A549 (cell line): ENCODE measurements at regions not wholly inside any gene's neighbourhood (a gene's known extent, or its start where the extent isn't known, plus 50 kb on each side); places are given as distances from the start of the nearest gene placed in this dataset.

Experiments used
- ATAC-seq, 2 experiments: fragments of 200-7000 bp in 1 of 2; fragments of >200 bp in 1 of 2; cut with Nextera tagmentation in 1 of 2; cut with Tn5 transposase in 1 of 2; 3 replicates each; pipeline versions ENCODE4 v1.8.0 to v1.9.1; 2018 to 2020; ENCODE audit warnings: mild to moderate bottlenecking in 1 of 2, moderate library complexity in 1 of 2
- CTCF ChIA-PET: fragments of 300-600 bp; sonication (Branson Sonifier 250); formaldehyde crosslinking; extraction: SDS; loops from one replicate; lab custom pipeline; 2021; ENCODE audit warnings: antibody characterized with exemption, inconsistent platforms; lab: Yijun Ruan, JAX
- POLR2A ChIA-PET: fragments of 350-600 bp; formaldehyde crosslinking; extraction: SDS; loops from one replicate; lab custom pipeline; 2021; ENCODE audit warnings: antibody characterized with exemption, inconsistent platforms; lab: Yijun Ruan, JAX
- DNase-seq, 2 experiments: peaks; one replicate each; pipeline versions ENCODE4 v3.0.0 to v3.0.0-alpha.2; 2011 to 2016; ENCODE audit warnings: low read depth in 1 of 2, low spot score in 1 of 2
- FAIRE-seq: peaks from 2 replicates; lab custom pipeline; 2011; peaks lifted over from hg19 to GRCh38; lab: Jason Lieb, UNC
- H3K27ac ChIP-seq, 2 experiments: fragments of >200 bp; sonication (Bioruptor Twin); formaldehyde crosslinking; 3 replicates each; pipeline ENCODE4 v1.5.1; 2016 to 2017
- H3K4me1 ChIP-seq: fragments of >200 bp; sonication (Bioruptor Twin); formaldehyde crosslinking; 3 replicates; pipeline ENCODE4 v1.6.1; 2016
- H3K4me2 ChIP-seq: fragments of >200 bp; sonication (Bioruptor Twin); formaldehyde crosslinking; 3 replicates; pipeline ENCODE4 v1.6.1; 2016
- H3K4me3 ChIP-seq: fragments of >200 bp; sonication (Bioruptor Twin); formaldehyde crosslinking; 3 replicates; pipeline ENCODE4 v1.5.1; 2016
- H3K9me3 ChIP-seq: fragments of >200 bp; sonication (Bioruptor Twin); formaldehyde crosslinking; 3 replicates; pipeline ENCODE4 v1.6.1; 2016
- CBX2 ChIP-seq: fragments of 200-600 bp; sonication (generic); IDR thresholded peaks from 2 replicates; pipeline ENCODE4 v1.6.1; 2016; ENCODE audit warnings: low read depth, mild to moderate bottlenecking, borderline replicate concordance
- CHD4 ChIP-seq: fragments of 200-600 bp; sonication (generic); IDR thresholded peaks from 2 replicates; pipeline ENCODE4 v1.6.1; 2016; ENCODE audit warnings: antibody characterized with exemption, mild to moderate bottlenecking, borderline replicate concordance
- EHF ChIP-seq: fragments of 250-450 bp; sonication (Bioruptor Pico); IDR thresholded peaks from 2 replicates; pipeline ENCODE4 v1.5.0; 2020; ENCODE audit warnings: mild to moderate bottlenecking
- FOSB ChIP-seq: fragments of 250-450 bp; sonication (Bioruptor Pico); IDR thresholded peaks from 2 replicates; pipeline ENCODE4 v1.5.0; 2020; ENCODE audit warnings: mild to moderate bottlenecking, moderate library complexity
- FOXS1 ChIP-seq: fragments of 250-450 bp; sonication (Bioruptor Pico); IDR thresholded peaks from 2 replicates; pipeline ENCODE4 v1.5.0; 2020; ENCODE audit warnings: mild to moderate bottlenecking, moderate library complexity
- MAFK ChIP-seq: fragments of 450-650 bp; IDR thresholded peaks from 2 replicates; pipeline ENCODE4 v1.6.1; 2014; ENCODE audit not compliant: partially characterized antibody
- MAZ ChIP-seq: fragments of 150-350 bp; IDR thresholded peaks from 2 replicates; pipeline ENCODE4 v1.6.1; 2014; ENCODE audit warnings: antibody characterized with exemption, low read depth, low read length, borderline replicate concordance
- NFE2L2 ChIP-seq: fragments of 150-350 bp; conservative IDR thresholded peaks from 2 replicates; pipeline ENCODE4 v1.6.1; 2014; ENCODE audit warnings: low read length
- NPAS2 ChIP-seq: fragments of 250-450 bp; sonication (Bioruptor Pico); IDR thresholded peaks from 2 replicates; pipeline ENCODE4 v1.8.0; 2022; ENCODE audit warnings: mild to moderate bottlenecking, moderate library complexity, borderline replicate concordance
- NR3C1 ChIP-seq: fragments of >200 bp; sonication (Bioruptor Twin); formaldehyde crosslinking; IDR thresholded peaks from 3 replicates; pipeline ENCODE4 v1.6.1; 2017
- POLR2A ChIP-seq: IDR thresholded peaks from 2 replicates; pipeline ENCODE4 v1.6.1; 2012; ENCODE audit warnings: mild to moderate bottlenecking, low read length
- RFX5 ChIP-seq: fragments of 450-650 bp; IDR thresholded peaks from 2 replicates; pipeline ENCODE4 v1.7.1; 2014; ENCODE audit warnings: antibody characterized with exemption, mild to moderate bottlenecking, moderate library complexity
- ZNF302 ChIP-seq: fragments of 250-450 bp; sonication (Bioruptor Pico); IDR thresholded peaks from 2 replicates; pipeline ENCODE4 v1.9.0; 2021; ENCODE audit warnings: inconsistent platforms, mild to moderate bottlenecking, moderate library complexity
- ZSCAN20 ChIP-seq: fragments of 250-450 bp; sonication (Bioruptor Pico); IDR thresholded peaks from 2 replicates; pipeline ENCODE4 v1.8.0; 2022; ENCODE audit warnings: mild to moderate bottlenecking, moderate library complexity
- WGBS: methylation state at CpG from one replicate; pipeline ENCODE4 v1.1.6; 2017; ENCODE audit errors: missing lambda C conversion rate; 5-methylcytosine and 5-hydroxymethylcytosine counted together
- TF ChIP-seq, protein P1 (sequence below): fragments of 250-450 bp; sonication (Bioruptor Pico); IDR thresholded peaks from 2 replicates; pipeline ENCODE4 v1.5.0; 2021; ENCODE audit warnings: mild to moderate bottlenecking, moderate library complexity, borderline replicate concordance
- TF ChIP-seq, protein P2 (sequence below): fragments of >200 bp; sonication (Bioruptor Twin); formaldehyde crosslinking; IDR thresholded peaks from 2 replicates; pipeline ENCODE4 v1.6.1; 2016
- TF ChIP-seq, protein P3 (sequence below): IDR thresholded peaks from 2 replicates; pipeline ENCODE4 v1.6.1; 2012; ENCODE audit warnings: low read depth, borderline replicate concordance
- TF ChIP-seq, protein P4 (sequence below): IDR thresholded peaks from 2 replicates; pipeline ENCODE4 v1.6.1; 2012
- TF ChIP-seq, protein P5 (sequence below): fragments of 450-650 bp; IDR thresholded peaks from 2 replicates; pipeline ENCODE4 v1.6.1; 2014; ENCODE audit warnings: antibody characterized with exemption

DNA sequence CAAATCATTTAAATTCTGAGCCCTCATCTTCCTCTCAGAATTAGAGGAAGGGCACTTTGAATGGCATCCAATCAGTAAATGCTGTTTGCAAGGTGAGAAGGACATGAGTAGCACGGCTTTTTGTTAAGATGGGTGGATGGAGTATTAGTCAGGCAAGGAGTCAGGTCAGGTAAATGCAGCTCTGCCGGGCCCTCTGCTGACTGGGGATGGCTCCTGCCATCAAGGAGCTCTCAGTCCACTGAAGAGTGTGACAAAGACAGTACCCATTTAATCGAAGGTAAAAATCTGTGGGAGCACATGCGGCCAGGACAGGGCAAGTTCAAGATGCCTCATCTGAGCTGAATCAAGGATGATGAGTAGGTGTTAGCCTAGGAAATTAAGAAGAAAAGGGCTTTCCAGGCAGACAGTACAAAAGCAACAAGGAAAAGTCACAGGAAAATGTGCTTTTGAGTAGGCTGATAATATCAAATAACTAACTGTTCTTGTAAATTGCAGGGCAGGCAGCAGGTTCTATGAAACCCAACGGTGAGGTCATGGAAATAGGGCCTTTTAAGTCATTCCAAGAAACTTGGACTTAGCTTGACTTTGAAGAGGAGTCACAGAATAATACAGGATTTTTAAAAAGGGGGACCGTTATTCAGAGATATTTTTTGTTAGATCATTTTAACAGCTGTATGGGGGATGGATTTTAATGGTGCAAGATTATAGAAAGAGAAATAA, 670.5 kb upstream of the ARGLU1 start:
- H3K4me2 ChIP-seq: no peak overlapping the region
- FAIRE-seq (no peak), ATAC-seq (no peak), DNase-seq (no peak)
- no peaks in the 10 kb centered on the region for H3K9me3 ChIP-seq
- no peaks in the 10 kb centered on the region for H3K4me1 ChIP-seq
- WGBS: 22% methylated on average over 6 of the region's 6 CpGs
- CTCF ChIA-PET: no interaction called here
- H3K27ac ChIP-seq: no peak overlapping the region
- no peak overlapping the region for H3K4me3 ChIP-seq
- POLR2A ChIA-PET: no interaction called here
- TF ChIP-seq, protein P1, sequence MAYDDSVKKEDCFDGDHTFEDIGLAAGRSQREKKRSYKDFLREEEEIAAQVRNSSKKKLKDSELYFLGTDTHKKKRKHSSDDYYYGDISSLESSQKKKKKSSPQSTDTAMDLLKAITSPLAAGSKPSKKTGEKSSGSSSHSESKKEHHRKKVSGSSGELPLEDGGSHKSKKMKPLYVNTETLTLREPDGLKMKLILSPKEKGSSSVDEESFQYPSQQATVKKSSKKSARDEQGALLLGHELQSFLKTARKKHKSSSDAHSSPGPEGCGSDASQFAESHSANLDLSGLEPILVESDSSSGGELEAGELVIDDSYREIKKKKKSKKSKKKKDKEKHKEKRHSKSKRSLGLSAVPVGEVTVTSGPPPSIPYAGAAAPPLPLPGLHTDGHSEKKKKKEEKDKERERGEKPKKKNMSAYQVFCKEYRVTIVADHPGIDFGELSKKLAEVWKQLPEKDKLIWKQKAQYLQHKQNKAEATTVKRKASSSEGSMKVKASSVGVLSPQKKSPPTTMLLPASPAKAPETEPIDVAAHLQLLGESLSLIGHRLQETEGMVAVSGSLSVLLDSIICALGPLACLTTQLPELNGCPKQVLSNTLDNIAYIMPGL (CRISPR knock-in tag): no peak
- TF ChIP-seq, protein P2, sequence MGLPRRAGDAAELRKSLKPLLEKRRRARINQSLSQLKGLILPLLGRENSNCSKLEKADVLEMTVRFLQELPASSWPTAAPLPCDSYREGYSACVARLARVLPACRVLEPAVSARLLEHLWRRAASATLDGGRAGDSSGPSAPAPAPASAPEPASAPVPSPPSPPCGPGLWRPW: no peak
- TF ChIP-seq FOSB (CRISPR knock-in tag): no peak
- TF ChIP-seq EHF (CRISPR knock-in tag): no peak
- TF ChIP-seq ZNF302 (CRISPR knock-in tag): no peak
- TF ChIP-seq MAFK: no peak

DNA sequence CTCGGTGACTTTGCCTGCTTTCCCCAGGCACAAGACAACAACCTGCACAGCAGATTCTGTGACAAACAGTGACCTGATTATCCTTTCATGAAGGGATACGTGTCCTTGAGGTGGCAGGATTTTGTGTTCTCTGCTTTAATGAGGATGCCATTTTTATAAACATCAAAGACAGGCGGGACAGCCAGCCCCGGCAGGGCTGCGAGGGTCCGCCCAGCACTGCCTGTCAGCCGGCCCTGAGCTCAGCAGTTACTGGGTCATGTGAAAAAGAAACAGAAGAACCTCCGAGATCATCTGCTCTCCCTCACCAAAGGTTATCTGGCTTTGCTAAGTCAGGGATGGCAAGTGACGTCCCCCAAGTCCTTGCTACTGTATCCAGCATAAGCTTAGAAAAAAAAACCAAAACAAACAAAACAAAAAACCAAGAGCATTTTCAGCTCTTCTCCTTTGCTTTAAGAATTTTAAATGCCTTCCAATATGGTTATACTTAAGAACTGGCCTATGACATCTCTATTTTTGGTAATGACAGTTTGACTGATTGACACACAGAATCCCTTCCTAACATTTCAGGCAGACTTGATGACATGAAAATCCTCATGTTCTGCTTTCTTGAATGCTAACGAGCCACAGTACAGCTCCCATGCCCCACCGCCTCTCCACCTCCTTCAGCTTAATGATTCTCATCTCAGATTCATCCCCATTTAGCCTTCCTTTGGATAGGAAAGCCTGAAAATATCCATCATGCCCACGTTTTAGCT, 666.6 kb upstream of the ARGLU1 start:
- DNase-seq: no peak
- ATAC-seq: no peak
- Histone ChIP-seq H3K4me2 (no peak overlapping the region), H3K9me3 (no peaks in the 10 kb centered on the region)
- TF ChIP-seq, protein P3, sequence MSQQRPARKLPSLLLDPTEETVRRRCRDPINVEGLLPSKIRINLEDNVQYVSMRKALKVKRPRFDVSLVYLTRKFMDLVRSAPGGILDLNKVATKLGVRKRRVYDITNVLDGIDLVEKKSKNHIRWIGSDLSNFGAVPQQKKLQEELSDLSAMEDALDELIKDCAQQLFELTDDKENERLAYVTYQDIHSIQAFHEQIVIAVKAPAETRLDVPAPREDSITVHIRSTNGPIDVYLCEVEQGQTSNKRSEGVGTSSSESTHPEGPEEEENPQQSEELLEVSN: no peak
- TF ChIP-seq NFE2L2 (no peak), CBX2 (no peak), NPAS2 (CRISPR knock-in tag) (no peak), ZSCAN20 (no peak), POLR2A (no peak), NR3C1 (no peak), FOXS1 (CRISPR knock-in tag) (no peak), RFX5 (no peak), CHD4 (no peak)
- TF ChIP-seq, protein P4, sequence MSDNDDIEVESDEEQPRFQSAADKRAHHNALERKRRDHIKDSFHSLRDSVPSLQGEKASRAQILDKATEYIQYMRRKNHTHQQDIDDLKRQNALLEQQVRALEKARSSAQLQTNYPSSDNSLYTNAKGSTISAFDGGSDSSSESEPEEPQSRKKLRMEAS: no peak
- TF ChIP-seq, protein P5, sequence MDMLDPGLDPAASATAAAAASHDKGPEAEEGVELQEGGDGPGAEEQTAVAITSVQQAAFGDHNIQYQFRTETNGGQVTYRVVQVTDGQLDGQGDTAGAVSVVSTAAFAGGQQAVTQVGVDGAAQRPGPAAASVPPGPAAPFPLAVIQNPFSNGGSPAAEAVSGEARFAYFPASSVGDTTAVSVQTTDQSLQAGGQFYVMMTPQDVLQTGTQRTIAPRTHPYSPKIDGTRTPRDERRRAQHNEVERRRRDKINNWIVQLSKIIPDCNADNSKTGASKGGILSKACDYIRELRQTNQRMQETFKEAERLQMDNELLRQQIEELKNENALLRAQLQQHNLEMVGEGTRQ: no peak
- TF ChIP-seq, protein P2: no peak
- TF ChIP-seq, all 56 proteins: peak for 0
- ChIA-PET CTCF (interaction anchor here (0.6 kb wide), 1 partner anchor 921 kb away, joined by 3 read pairs; no protein-coding TSS in a partner anchor), POLR2A (no interaction called here)
- 9% methylated on average over 12 of the region's 12 CpGs for WGBS
- no peak for FAIRE-seq
- Histone ChIP-seq H3K27ac (no peak overlapping the region), H3K4me1 (no peaks in the 10 kb centered on the region), H3K4me3 (no peak overlapping the region)

DNA sequence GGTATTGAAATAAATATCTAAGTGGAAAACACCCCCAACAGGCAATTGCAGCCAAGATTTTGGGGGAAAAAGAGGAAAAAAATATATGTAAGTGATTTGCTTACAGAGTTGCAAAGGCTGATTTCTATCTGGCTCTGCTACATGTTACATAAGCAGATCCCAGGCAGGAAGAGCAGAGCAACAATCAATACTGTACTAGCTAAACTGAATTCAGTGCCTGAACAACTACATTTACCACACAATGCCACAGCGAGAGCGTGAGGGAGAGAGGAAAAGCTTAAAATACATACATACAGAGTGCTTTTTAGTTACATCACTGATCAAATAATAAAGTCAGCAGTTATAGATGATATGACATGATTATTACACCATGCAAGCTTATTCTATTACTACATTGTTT, 665.6 kb upstream of the ARGLU1 start:
- H3K4me3 ChIP-seq: no peak overlapping the region
- no peak overlapping the region for H3K27ac ChIP-seq
- no peak for TF ChIP-seq MAZ
- 31% methylated on average over 2 of the region's 2 CpGs for WGBS
- no peaks in the 10 kb centered on the region for H3K9me3 ChIP-seq
- no peak overlapping the region for H3K4me2 ChIP-seq
- H3K4me1 ChIP-seq: no peaks in the 10 kb centered on the region
- POLR2A ChIA-PET: no interaction called here
- ATAC-seq (no peak), DNase-seq (no peak), FAIRE-seq (no peak)
- CTCF ChIA-PET: no interaction called here
